H1 (cell line): ENCODE measurements at regions not wholly inside any gene's neighbourhood (a gene's known extent, or its start where the extent isn't known, plus 50 kb on each side); places are given as distances from the start of the nearest gene placed in this dataset.

Experiments used
- CTCF ChIA-PET: fragments of 300-600 bp; sonication (Branson Sonifier 250); formaldehyde crosslinking; loops from one replicate; lab custom pipeline; 2021; ENCODE audit not compliant: partially characterized antibody; lab: Charles Lee
- POLR2A ChIA-PET: fragments of 300-600 bp; sonication (Branson Sonifier 250); formaldehyde crosslinking; loops from one replicate; lab custom pipeline; 2021; ENCODE audit warnings: inconsistent platforms; ENCODE audit not compliant: partially characterized antibody; lab: Charles Lee
- DNase-seq, 2 experiments: peaks; one replicate each; pipeline versions ENCODE4 v3.0.0 to v3.0.0-alpha.2; 2010 to 2022; ENCODE audit warnings: low spot score in 2 of 2, low read depth in 1 of 2, mixed read lengths in 1 of 2
- FAIRE-seq: peaks from 2 replicates; lab custom pipeline; 2011; peaks lifted over from hg19 to GRCh38; lab: Jason Lieb, UNC
- H2AFZ ChIP-seq: 2 replicates; pipeline ENCODE4 v1.8.1; 2012; ENCODE audit warnings: low read length, inconsistent platforms
- H2AK5ac ChIP-seq: 2 replicates; pipeline ENCODE4 v1.6.1; 2013; ENCODE audit warnings: low read depth, low read length
- H2BK120ac ChIP-seq: replicated peaks from 2 replicates; pipeline ENCODE3; 2013; ENCODE audit warnings: low read depth, low read length, inconsistent platforms
- H2BK12ac ChIP-seq: 2 replicates; pipeline ENCODE4 v1.6.1; 2013; ENCODE audit warnings: low read depth, low read length
- H2BK15ac ChIP-seq: 2 replicates; pipeline ENCODE4 v1.6.1; 2013; ENCODE audit warnings: low read length
- H2BK20ac ChIP-seq: 2 replicates; pipeline ENCODE4 v1.6.1; 2013; ENCODE audit warnings: low read length
- H2BK5ac ChIP-seq: 2 replicates; pipeline ENCODE4 v1.6.1; 2013; ENCODE audit warnings: low read depth, low read length
- H3K14ac ChIP-seq: 2 replicates; pipeline ENCODE4 v1.6.1; 2013; ENCODE audit warnings: inconsistent platforms; ENCODE audit not compliant: insufficient read length
- H3K18ac ChIP-seq: 2 replicates; pipeline ENCODE4 v1.6.1; 2013; ENCODE audit warnings: low read length; ENCODE audit errors: extremely low read depth
- H3K23ac ChIP-seq: 2 replicates; pipeline ENCODE4 v1.6.1; 2013; ENCODE audit warnings: inconsistent platforms; ENCODE audit not compliant: insufficient read length
- H3K23me2 ChIP-seq: 2 replicates; pipeline ENCODE4 v1.6.1; 2013; ENCODE audit warnings: low read depth, low read length
- H3K27ac ChIP-seq: 2 replicates; pipeline ENCODE4 v1.6.1; 2011; ENCODE audit warnings: low read depth, low read length, inconsistent platforms
- H3K27me3 ChIP-seq, 4 experiments: replicated peaks in 1 of 4; 1 replicate in 1 of 4; 2 replicates in 3 of 4; pipeline versions ENCODE4 v1.6.1 to v1.8.1; 2011 to 2013; ENCODE audit warnings: low read length in 3 of 4, mild to moderate bottlenecking in 3 of 4, inconsistent platforms in 2 of 4, mixed read lengths in 2 of 4, moderate library complexity in 1 of 4; ENCODE audit not compliant: control insufficient read depth in 3 of 4, insufficient read depth in 3 of 4; ENCODE audit errors: extremely low read depth in 1 of 4
- H3K36me3 ChIP-seq, 4 experiments: 2 replicates each; pipeline versions ENCODE4 v1.6.1 to v1.8.1; 2011 to 2013; ENCODE audit warnings: mild to moderate bottlenecking in 4 of 4, low read length in 3 of 4, moderate library complexity in 2 of 4, control low read depth in 1 of 4, inconsistent platforms in 1 of 4; ENCODE audit not compliant: insufficient read depth in 4 of 4, control insufficient read depth in 2 of 4
- H3K4ac ChIP-seq: replicated peaks from 2 replicates; pipeline ENCODE3; 2013; ENCODE audit warnings: low read length, low read depth, mixed read lengths, inconsistent platforms; ENCODE audit not compliant: insufficient read length
- H3K4me1 ChIP-seq, 4 experiments: replicated peaks in 1 of 4; 1 replicate in 1 of 4; 2 replicates in 3 of 4; pipeline versions ENCODE4 v1.6.1 to v1.8.1; 2011 to 2013; ENCODE audit warnings: low read length in 3 of 4, inconsistent platforms in 2 of 4, mixed read lengths in 1 of 4; ENCODE audit not compliant: insufficient read depth in 4 of 4, control insufficient read depth in 3 of 4
- H3K4me2 ChIP-seq, 2 experiments: 2 replicates each; pipeline versions ENCODE4 v1.6.1 to v1.8.1; 2011 to 2013; ENCODE audit warnings: low read depth in 2 of 2, low read length in 2 of 2, control low read depth in 1 of 2, inconsistent platforms in 1 of 2, mild to moderate bottlenecking in 1 of 2; ENCODE audit not compliant: insufficient read depth in 1 of 2
- H3K4me3 ChIP-seq, 4 experiments: fragments of 200-600, 300-600 bp in 1 of 4; sonication (generic), shearing (Covaris generic), sonication (Bioruptor Twin) in 1 of 4; 2 replicates each; pipeline versions ENCODE4 v1.5.1 to v1.8.1; 2011 to 2016; ENCODE audit warnings: low read length in 4 of 4, low read depth in 3 of 4, control low read depth in 2 of 4, inconsistent platforms in 2 of 4, mild to moderate bottlenecking in 2 of 4, mixed read lengths in 1 of 4, moderate library complexity in 1 of 4; ENCODE audit not compliant: insufficient read depth in 2 of 4; ENCODE audit errors: extremely low read depth in 1 of 4
- H3K56ac ChIP-seq: replicated peaks from 2 replicates; pipeline ENCODE3; 2013; ENCODE audit warnings: low read depth, mild to moderate bottlenecking, mixed read lengths, low read length, inconsistent platforms; ENCODE audit not compliant: insufficient read length
- H3K79me1 ChIP-seq: 2 replicates; pipeline ENCODE4 v1.6.1; 2013; ENCODE audit warnings: low read depth, low read length, control low read depth
- H3K79me2 ChIP-seq, 2 experiments: 2 replicates each; pipeline versions ENCODE4 v1.6.1 to v1.8.1; 2012 to 2013; ENCODE audit warnings: low read length in 2 of 2, mild to moderate bottlenecking in 2 of 2, inconsistent platforms in 1 of 2; ENCODE audit not compliant: insufficient read depth in 2 of 2, control insufficient read depth in 1 of 2
- H3K9ac ChIP-seq, 4 experiments: replicated peaks in 1 of 4; 1 replicate in 1 of 4; 2 replicates in 3 of 4; pipeline versions ENCODE4 v1.6.1 to v1.8.1; 2011 to 2013; ENCODE audit warnings: low read depth in 3 of 4, low read length in 3 of 4, control low read depth in 2 of 4, mild to moderate bottlenecking in 2 of 4, moderate library complexity in 2 of 4, inconsistent platforms in 1 of 4; ENCODE audit errors: extremely low read depth in 1 of 4
- H3K9me3 ChIP-seq, 2 experiments: 2 replicates each; pipeline versions ENCODE4 v1.6.1 to v1.8.1; 2012 to 2013; ENCODE audit warnings: mild to moderate bottlenecking in 2 of 2, moderate library complexity in 2 of 2, control low read depth in 1 of 2, inconsistent platforms in 1 of 2, low read depth in 1 of 2, low read length in 1 of 2, mixed read lengths in 1 of 2; ENCODE audit not compliant: insufficient read depth in 2 of 2
- H4K20me1 ChIP-seq, 2 experiments: replicated peaks in 1 of 2; 2 replicates each; pipeline versions ENCODE3 to v1.8.1; 2011 to 2013; ENCODE audit warnings: inconsistent platforms in 2 of 2, low read length in 2 of 2, mild to moderate bottlenecking in 1 of 2; ENCODE audit not compliant: insufficient read depth in 2 of 2, control insufficient read depth in 1 of 2
- H4K5ac ChIP-seq: 2 replicates; pipeline ENCODE4 v1.6.1; 2013; ENCODE audit warnings: low read length, low read depth, mixed read lengths, inconsistent platforms; ENCODE audit not compliant: insufficient read length
- H4K8ac ChIP-seq: 2 replicates; pipeline ENCODE4 v1.8.0; 2013; ENCODE audit warnings: mild to moderate bottlenecking, moderate library complexity, low read length, inconsistent platforms; ENCODE audit not compliant: insufficient read depth; ENCODE audit errors: extremely low read depth
- H4K91ac ChIP-seq: replicated peaks from 2 replicates; pipeline ENCODE3; 2013; ENCODE audit warnings: low read length, mixed read lengths, inconsistent platforms; ENCODE audit not compliant: insufficient read length
- ASH2L ChIP-seq: fragments of 200-600, 300-600 bp; sonication (generic); IDR thresholded peaks from one replicate; pipeline ENCODE4 v1.7.1; 2017; ENCODE audit warnings: low read length
- CEBPB ChIP-seq: IDR thresholded peaks from 2 replicates; pipeline ENCODE4 v1.6.1; 2012; ENCODE audit warnings: low read depth, low read length
- EZH2 ChIP-seq: fragments of 200-600 bp; sonication (generic); IDR thresholded peaks from 2 replicates; pipeline ENCODE4 v1.7.1; 2012; ENCODE audit warnings: low read depth, mild to moderate bottlenecking, moderate library complexity, low read length, inconsistent platforms; ENCODE audit not compliant: severe bottlenecking
- JUND ChIP-seq: IDR thresholded peaks from 2 replicates; pipeline ENCODE4 v1.6.1; 2011; ENCODE audit warnings: mild to moderate bottlenecking, improper control_type of control experiment, low read length
- KDM5A ChIP-seq: fragments of 200-600 bp; IDR thresholded peaks from 2 replicates; pipeline ENCODE4 v1.7.1; 2012; ENCODE audit warnings: mild to moderate bottlenecking, low read length, inconsistent platforms, mixed read lengths
- POU5F1 ChIP-seq: IDR thresholded peaks from 2 replicates; pipeline ENCODE4 v1.6.1; 2011; ENCODE audit warnings: low read depth, mild to moderate bottlenecking, low read length, moderate library complexity
- RFX5 ChIP-seq: IDR thresholded peaks from 2 replicates; pipeline ENCODE4 v1.6.1; 2011; ENCODE audit warnings: low read depth, low read length, improper control_type of control experiment, borderline replicate concordance
- SIN3A ChIP-seq, 2 experiments: IDR thresholded peaks in 1 of 2; conservative IDR thresholded peaks in 1 of 2; 2 replicates each; pipeline ENCODE4 v1.6.1; 2011 to 2012; ENCODE audit warnings: low read length in 2 of 2, improper control_type of control experiment in 1 of 2, low read depth in 1 of 2, mild to moderate bottlenecking in 1 of 2
- SP1 ChIP-seq: IDR thresholded peaks from 2 replicates; pipeline ENCODE4 v1.6.1; 2011; ENCODE audit warnings: low read depth, low read length
- TAF1 ChIP-seq: IDR thresholded peaks from 2 replicates; pipeline ENCODE4 v1.6.1; 2011; ENCODE audit warnings: mild to moderate bottlenecking, low read depth, low read length
- ZNF274 ChIP-seq: IDR thresholded peaks from 2 replicates; pipeline ENCODE4 v1.7.0; 2012; ENCODE audit warnings: low read length, borderline replicate concordance; ENCODE audit errors: extremely low read depth
- WGBS, 2 experiments: shearing (Covaris generic) in 1 of 2; methylation state at CpG; one replicate each; pipeline versions ENCODE4 v1.1.6 to v1.1.7; 2013 to 2015; ENCODE audit warnings: low lambda C conversion rate in 2 of 2, mixed read lengths in 2 of 2, inconsistent platforms in 1 of 2, low coverage in 1 of 2, missing lambda C conversion rate in 1 of 2; ENCODE audit not compliant: insufficient replicate concordance in 2 of 2, insufficient coverage in 1 of 2, insufficient read length in 1 of 2; ENCODE audit errors: extremely low coverage in 1 of 2, missing lambda C conversion rate in 1 of 2; 5-methylcytosine and 5-hydroxymethylcytosine counted together
- TF ChIP-seq, protein P1 (sequence below): IDR thresholded peaks from 2 replicates; pipeline ENCODE4 v1.6.1; 2012; ENCODE audit warnings: inconsistent platforms

DNA sequence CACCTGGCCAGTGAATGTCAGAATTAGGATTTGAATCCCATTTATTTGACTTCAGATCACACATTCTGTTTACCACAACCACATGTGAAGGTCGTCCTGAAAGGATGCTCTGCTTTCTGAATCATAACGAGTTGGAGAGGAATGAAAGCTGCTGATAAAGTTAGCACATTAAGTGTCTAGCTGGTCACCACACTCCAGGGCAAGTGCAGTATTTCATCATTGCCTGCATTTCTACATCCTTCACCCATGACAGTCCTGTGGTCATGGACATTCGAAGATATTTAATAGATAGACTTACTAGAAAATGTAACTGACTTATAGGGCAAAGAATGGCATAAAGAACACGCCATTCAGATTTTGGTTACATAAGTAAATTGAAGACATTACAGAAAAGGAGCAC is 52.7 kb upstream of the ST6GALNAC3 start:
- Histone ChIP-seq H3K4me3 (no peak overlapping the region), H3K4ac (no peak overlapping the region), H3K23ac (no peak overlapping the region), H2AK5ac (no peak overlapping the region), H3K4me2 (no peak overlapping the region), H2BK120ac (no peak overlapping the region), H3K18ac (no peak overlapping the region), H3K36me3 (no peaks in the 10 kb centered on the region), H4K91ac (no peak overlapping the region), H3K4me1 (peaks cover 0 to 3% (median 0%) of the 10 kb centered on the region in 4 experiments; a peak in 2 of 7 replicates), H3K56ac (no peak overlapping the region), H4K5ac (no peak overlapping the region), H3K79me2 (no peaks in the 10 kb centered on the region), H2BK20ac (no peak overlapping the region), H4K20me1 (no peaks in the 10 kb centered on the region), H4K8ac (no peak overlapping the region), H3K23me2 (no peaks in the 10 kb centered on the region), H2BK12ac (no peak overlapping the region), H3K14ac (no peak overlapping the region), H2BK15ac (no peak overlapping the region), H3K27me3 (no peaks in the 10 kb centered on the region), H2BK5ac (no peak overlapping the region), H3K79me1 (no peaks in the 10 kb centered on the region), H3K27ac (no peak overlapping the region), H3K9me3 (no peaks in the 10 kb centered on the region), H3K9ac (no peak overlapping the region), H2AFZ (no peak overlapping the region)
- FAIRE-seq (no peak), DNase-seq (no peak)
- ChIA-PET CTCF (interaction anchor here (1.2 kb wide), 1 partner anchor 31 kb away, joined by 3 read pairs; no protein-coding TSS in a partner anchor), POLR2A (no interaction called here)
- no peak for TF ChIP-seq JUND
- TF ChIP-seq SIN3A (conservative IDR thresholded peaks at IDR 0.05 in 1 of 2, IDR thresholded peaks at IDR 0.05 in 1 of 2; ENCODE audit: low read depth in 1 of 2, low read length in 2 of 2), result no peak
- TF ChIP-seq ZNF274, result no peak
- no peak for TF ChIP-seq ASH2L
- no peak for TF ChIP-seq POU5F1
- no peak for TF ChIP-seq SP1
- TF ChIP-seq EZH2, result no peak
- no peak for TF ChIP-seq RFX5
- no peak for TF ChIP-seq KDM5A
- TF ChIP-seq TAF1, result no peak
- TF ChIP-seq, protein P1, sequence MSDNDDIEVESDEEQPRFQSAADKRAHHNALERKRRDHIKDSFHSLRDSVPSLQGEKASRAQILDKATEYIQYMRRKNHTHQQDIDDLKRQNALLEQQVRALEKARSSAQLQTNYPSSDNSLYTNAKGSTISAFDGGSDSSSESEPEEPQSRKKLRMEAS, result no peak
- no peak for TF ChIP-seq CEBPB
- WGBS, 2 experiments, result 73% methylated on average over 4 of the region's 4 CpGs; no CpG with 5 or more reads in 1 of the 2 experiments
